GM23248 (cell line): ENCODE measurements at regions not wholly inside any gene's neighbourhood (a gene's known extent, or its start where the extent isn't known, plus 50 kb on each side); places are given as distances from the start of the nearest gene placed in this dataset.

Source experiments
- DNase-seq: peaks from one replicate; pipeline ENCODE4 v3.0.0-alpha.2; 2015
- H2AFZ ChIP-seq: fragments of 200-600 bp; sonication (generic); 2 replicates; pipeline ENCODE4 v1.6.1; 2016; ENCODE audit warnings: antibody characterized with exemption
- H3F3A ChIP-seq: fragments of 200-600 bp; sonication (generic); 2 replicates; pipeline ENCODE4 v1.6.1; 2016; ENCODE audit warnings: mild to moderate bottlenecking, antibody characterized with exemption, mixed run types; ENCODE audit not compliant: insufficient read depth
- H3K27ac ChIP-seq: fragments of 200-600 bp; sonication (generic); 2 replicates; pipeline ENCODE4 v1.5.1; 2016; ENCODE audit warnings: mild to moderate bottlenecking
- H3K27me3 ChIP-seq: fragments of 200-600 bp; sonication (generic); replicated peaks from 2 replicates; pipeline ENCODE4 v1.6.1; 2016; ENCODE audit warnings: mild to moderate bottlenecking; ENCODE audit not compliant: insufficient read depth
- H3K36me3 ChIP-seq: fragments of 200-600 bp; sonication (generic); 2 replicates; pipeline ENCODE4 v1.6.1; 2016; ENCODE audit warnings: low read depth, mild to moderate bottlenecking
- H3K4me1 ChIP-seq: fragments of 200-600 bp; sonication (generic); 2 replicates; pipeline ENCODE4 v1.6.1; 2016; ENCODE audit warnings: mild to moderate bottlenecking; ENCODE audit not compliant: insufficient read depth
- H3K4me2 ChIP-seq: fragments of 200-600 bp; sonication (generic); one replicate; pipeline ENCODE4 v1.6.1; 2016; ENCODE audit warnings: mild to moderate bottlenecking; ENCODE audit not compliant: unreplicated experiment
- H3K4me3 ChIP-seq: fragments of 200-600 bp; sonication (generic); 2 replicates; pipeline ENCODE4 v1.5.1; 2016; ENCODE audit warnings: mild to moderate bottlenecking
- H3K79me2 ChIP-seq: fragments of 200-600 bp; sonication (generic); 2 replicates; pipeline ENCODE4 v1.6.1; 2016; ENCODE audit warnings: mild to moderate bottlenecking; ENCODE audit not compliant: insufficient read depth
- H3K9ac ChIP-seq: fragments of 200-600 bp; sonication (generic); 2 replicates; pipeline ENCODE4 v1.6.1; 2016; ENCODE audit warnings: mild to moderate bottlenecking
- H3K9me2 ChIP-seq: fragments of 200-600 bp; sonication (generic); 2 replicates; pipeline ENCODE4 v1.6.1; 2016; ENCODE audit warnings: mixed run types, mild to moderate bottlenecking, moderate library complexity; ENCODE audit not compliant: insufficient read depth
- H3K9me3 ChIP-seq: fragments of 200-600 bp; sonication (generic); one replicate; pipeline ENCODE4 v1.6.1; 2017; ENCODE audit warnings: low read depth
- H4K20me1 ChIP-seq: fragments of 200-600 bp; sonication (generic); 2 replicates; pipeline ENCODE4 v1.6.0; 2016; ENCODE audit not compliant: insufficient read depth
- EZH2 ChIP-seq: fragments of 200-600 bp; sonication (generic); IDR thresholded peaks from 2 replicates; pipeline ENCODE4 v1.6.1; 2018; ENCODE audit warnings: antibody characterized with exemption, mild to moderate bottlenecking; ENCODE audit not compliant: insufficient read depth, poor library complexity, severe bottlenecking
- EZH2phosphoT487 ChIP-seq: fragments of 200-600 bp; sonication (generic); IDR thresholded peaks from 2 replicates; pipeline ENCODE4 v1.6.1; 2018; ENCODE audit warnings: antibody characterized with exemption, moderate library complexity, mild to moderate bottlenecking, low read depth; ENCODE audit not compliant: insufficient read depth
- WGBS, 2 experiments: methylation state at CpG; one replicate each; pipeline ENCODE4 v1.1.6; 2015 to 2017; ENCODE audit warnings: low lambda C conversion rate in 2 of 2, low coverage in 1 of 2; ENCODE audit errors: missing lambda C conversion rate in 2 of 2; 5-methylcytosine and 5-hydroxymethylcytosine counted together
- in situ Hi-C: fragments of 300-500 bp; cut with MboI; formaldehyde crosslinking; loops from 2 replicates; pipeline ENCODE4 v1.15.0; 2020

DNA sequence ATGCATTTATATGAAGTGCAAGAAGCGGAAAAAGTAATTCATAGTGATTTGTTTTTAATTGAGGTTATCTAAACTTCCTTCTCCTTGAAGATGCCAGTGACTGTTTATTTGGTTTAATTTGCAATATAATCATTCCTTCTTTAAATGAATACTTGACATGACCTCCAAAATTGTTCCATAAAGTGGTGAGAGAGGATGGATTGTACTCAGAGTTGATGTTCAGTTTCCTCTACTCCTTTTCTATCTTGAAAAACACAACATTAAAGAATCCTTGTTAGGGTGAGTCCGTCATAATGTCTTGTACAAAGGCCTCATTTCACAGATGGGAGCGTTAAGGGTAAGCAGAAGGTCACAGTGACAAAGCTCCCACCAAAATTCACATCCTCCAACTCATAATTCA lies 756.1 kb upstream of the KLHL29 start:
- no peak overlapping the region for H3K4me2 ChIP-seq
- TF ChIP-seq EZH2phosphoT487 (no peak), EZH2 (no peak)
- H3K9me2 ChIP-seq, result no peaks in the 10 kb centered on the region
- no peaks in the 10 kb centered on the region for H3F3A ChIP-seq
- H4K20me1 ChIP-seq, result no peaks in the 10 kb centered on the region
- H3K27ac ChIP-seq, result no peak overlapping the region
- no peaks in the 10 kb centered on the region for H3K36me3 ChIP-seq
- 20 to 22% methylated on average over 3 of the region's 3 CpGs for WGBS, 2 experiments
- H2AFZ ChIP-seq, result no peak overlapping the region
- H3K4me1 ChIP-seq, result no peaks in the 10 kb centered on the region
- H3K79me2 ChIP-seq, result no peaks in the 10 kb centered on the region
- no peak overlapping the region for H3K4me3 ChIP-seq
- no peaks in the 10 kb centered on the region for H3K9me3 ChIP-seq
- no peaks in the 10 kb centered on the region for H3K27me3 ChIP-seq
- in situ Hi-C loops, result no loop called here
- DNase-seq, result no peak
- H3K9ac ChIP-seq, result no peak overlapping the region

DNA sequence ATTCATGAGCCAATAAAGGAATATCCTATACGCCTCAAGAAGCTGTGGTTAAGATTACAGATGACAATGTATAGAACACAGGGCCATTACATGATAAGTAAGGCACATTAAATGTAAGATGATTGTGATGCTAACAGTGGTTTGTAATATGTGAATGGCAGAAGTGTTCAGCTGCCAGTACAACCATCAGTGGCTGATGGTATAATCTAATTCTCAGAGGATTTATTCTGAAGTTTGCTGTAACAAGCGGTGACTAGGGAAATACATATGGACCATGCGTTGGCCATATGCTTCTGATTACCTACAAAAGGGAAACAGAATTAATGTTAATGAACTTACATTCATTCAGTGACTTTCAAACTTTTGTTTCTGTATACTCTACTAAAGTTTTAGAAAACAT lies 750.8 kb upstream of the KLHL29 start:
- Histone ChIP-seq H3F3A (no peaks in the 10 kb centered on the region), H2AFZ (no peak overlapping the region), H3K27ac (no peak overlapping the region), H3K4me1 (no peaks in the 10 kb centered on the region), H3K4me2 (no peak overlapping the region), H3K4me3 (no peak overlapping the region), H3K9me2 (no peaks in the 10 kb centered on the region), H3K9me3 (no peaks in the 10 kb centered on the region), H3K9ac (no peak overlapping the region), H3K36me3 (no peaks in the 10 kb centered on the region), H3K79me2 (no peaks in the 10 kb centered on the region), H4K20me1 (no peaks in the 10 kb centered on the region), H3K27me3 (no peaks in the 10 kb centered on the region)
- no peak for DNase-seq
- in situ Hi-C loops, result no loop called here
- WGBS, 2 experiments, result 2 to 3% methylated on average over 3 of the region's 3 CpGs
- TF ChIP-seq EZH2, result no peak
- TF ChIP-seq EZH2phosphoT487, result no peak

DNA sequence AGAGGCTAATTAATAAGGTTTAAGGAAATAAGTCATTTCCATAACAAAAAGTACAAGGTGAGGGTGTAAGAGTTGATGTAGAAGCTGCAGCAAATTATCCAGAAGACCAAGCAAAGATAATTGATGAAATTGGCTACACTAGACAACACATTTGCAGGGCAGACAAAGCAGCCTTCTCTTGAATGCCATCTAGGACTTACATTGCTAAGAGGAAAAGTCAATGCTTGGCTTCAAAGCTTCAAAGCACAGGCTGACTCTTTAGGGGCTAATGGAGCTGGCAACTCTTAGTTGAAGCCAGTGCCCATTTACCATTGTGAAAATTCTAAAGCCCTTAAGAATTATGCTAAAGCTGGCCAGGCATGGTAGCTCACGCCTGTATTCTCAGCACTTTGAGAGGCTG lies 728.6 kb upstream of the KLHL29 start:
- TF ChIP-seq EZH2 (no peak), EZH2phosphoT487 (no peak)
- Histone ChIP-seq H3K4me2 (no peak overlapping the region), H3K9ac (no peak overlapping the region), H3K9me3 (no peaks in the 10 kb centered on the region), H3K27ac (no peak overlapping the region), H3K4me1 (no peaks in the 10 kb centered on the region), H3K79me2 (no peaks in the 10 kb centered on the region), H3K9me2 (no peaks in the 10 kb centered on the region), H2AFZ (no peak overlapping the region), H3K4me3 (no peak overlapping the region), H3K36me3 (no peaks in the 10 kb centered on the region), H3F3A (no peaks in the 10 kb centered on the region), H4K20me1 (no peaks in the 10 kb centered on the region), H3K27me3 (no peaks in the 10 kb centered on the region)
- DNase-seq, result no peak
- 0 to 5% methylated on average over 1 of the region's 1 CpG for WGBS, 2 experiments
- in situ Hi-C loops, result no loop called here

DNA sequence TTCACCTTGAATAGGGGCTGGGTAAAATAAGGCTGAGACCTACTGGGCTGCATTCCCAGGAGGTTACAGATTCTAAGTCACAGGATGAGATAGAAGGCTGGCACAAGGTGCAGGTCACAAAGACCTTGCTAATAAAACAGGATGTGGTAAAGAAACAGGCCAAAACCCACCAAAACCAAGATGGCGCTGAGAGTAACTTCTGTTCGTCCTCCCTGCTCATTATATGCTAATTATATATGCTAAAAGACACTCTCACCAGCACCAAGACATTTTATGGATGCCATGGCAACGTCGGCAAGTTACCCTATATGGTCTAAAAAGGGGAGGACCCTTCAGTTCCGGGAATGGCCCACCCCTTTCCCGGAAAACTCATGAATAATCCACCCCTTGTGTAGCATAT lies 711.5 kb upstream of the KLHL29 start:
- Histone ChIP-seq H3K9me3 (no peaks in the 10 kb centered on the region), H3K27me3 (no peaks in the 10 kb centered on the region), H3K79me2 (no peaks in the 10 kb centered on the region), H2AFZ (no peak overlapping the region), H4K20me1 (no peaks in the 10 kb centered on the region), H3K4me2 (no peak overlapping the region), H3K9ac (no peak overlapping the region), H3K9me2 (no peaks in the 10 kb centered on the region), H3K4me1 (no peaks in the 10 kb centered on the region), H3K27ac (no peak overlapping the region), H3K4me3 (no peak overlapping the region), H3F3A (no peaks in the 10 kb centered on the region), H3K36me3 (no peaks in the 10 kb centered on the region)
- in situ Hi-C loops, result no loop called here
- WGBS, 2 experiments, result 22 to 23% methylated on average over 6 of the region's 6 CpGs
- TF ChIP-seq EZH2 (no peak), EZH2phosphoT487 (no peak)
- no peak for DNase-seq

DNA sequence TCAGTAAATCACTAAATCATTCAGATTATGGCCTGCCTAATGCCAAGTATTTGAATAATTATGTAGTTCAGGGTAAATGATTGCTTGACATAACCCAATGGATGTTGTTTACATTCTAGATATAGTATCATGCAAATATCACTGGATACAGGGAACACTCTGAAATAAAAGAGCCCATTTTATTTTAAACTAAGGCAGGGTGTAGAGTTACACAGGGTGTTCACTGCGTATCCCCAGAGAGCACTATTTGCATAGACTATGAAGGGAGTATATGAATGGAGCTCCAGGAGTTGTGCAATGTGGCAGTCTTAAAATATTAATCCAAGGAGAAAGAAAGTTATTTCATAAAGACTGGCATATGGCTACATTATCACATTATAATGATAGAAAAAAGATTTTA lies 701.1 kb upstream of the KLHL29 start:
- Histone ChIP-seq H3K27me3 (no peaks in the 10 kb centered on the region), H3K27ac (no peak overlapping the region), H2AFZ (no peak overlapping the region), H3K9ac (no peak overlapping the region), H3K9me3 (no peaks in the 10 kb centered on the region), H3K4me1 (no peaks in the 10 kb centered on the region), H3K4me2 (no peak overlapping the region), H3F3A (no peaks in the 10 kb centered on the region), H3K36me3 (no peaks in the 10 kb centered on the region), H3K79me2 (no peaks in the 10 kb centered on the region), H3K4me3 (no peak overlapping the region), H3K9me2 (no peaks in the 10 kb centered on the region), H4K20me1 (no peaks in the 10 kb centered on the region)
- DNase-seq, result no peak
- TF ChIP-seq EZH2phosphoT487, result no peak
- no peak for TF ChIP-seq EZH2
- 0 to 5% methylated on average over 1 of the region's 1 CpG for WGBS, 2 experiments
- in situ Hi-C loops, result no loop called here
